ENCODE measurements at regions not wholly inside any gene's neighbourhood (a gene's known extent, or its start where the extent isn't known, plus 50 kb on each side); places are given as distances from the start of the nearest gene placed in this dataset.
"Not testable (repeated sequence)": the region's sequence is repeated elsewhere in the genome, so short reads cannot be mapped to it uniquely, and the experiment has no call there.

GRCh38 chrX:467686-468085, 81.0 kb upstream of the PPP2R3B start:
- TF ChIP-seq POLR2A, POLR2AphosphoS5, CTCF, EP300 (IDR thresholded peaks at IDR 0.05): not testable (repeated sequence)

Measured in upper lobe of left lung (tissue), 4 donors.